ENCODE measurements at regions not wholly inside any gene's neighbourhood (a gene's known extent, or its start where the extent isn't known, plus 50 kb on each side); places are given as distances from the start of the nearest gene placed in this dataset.

DNA sequence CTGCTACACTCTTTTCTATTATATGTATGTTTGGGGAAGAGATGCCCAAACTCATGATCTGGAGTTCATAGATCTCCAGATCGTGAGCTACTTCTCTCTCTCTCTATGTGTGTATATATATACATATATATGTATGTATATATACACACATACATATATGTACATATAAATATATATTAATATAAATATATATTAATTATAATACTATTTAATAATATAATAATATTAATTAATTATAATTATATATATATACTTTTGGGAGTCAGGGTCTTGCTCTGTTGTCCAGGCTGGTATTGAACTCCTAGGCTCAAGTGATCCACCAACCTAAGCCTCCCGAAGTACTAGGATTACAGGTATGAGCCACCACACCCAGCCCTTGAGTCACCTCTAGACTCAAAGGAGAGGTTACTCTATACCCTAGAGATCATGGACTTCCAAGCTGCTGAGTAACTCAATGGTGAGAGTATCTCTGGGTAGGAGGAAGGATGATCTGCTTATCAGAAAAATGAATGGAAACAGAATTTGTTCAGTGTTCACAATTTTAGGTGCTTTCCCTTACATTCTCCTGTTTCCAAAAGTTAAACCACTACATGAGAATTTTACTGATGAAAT lies 463.5 kb upstream of the TRIB2 start:
- TF ChIP-seq, protein P1, sequence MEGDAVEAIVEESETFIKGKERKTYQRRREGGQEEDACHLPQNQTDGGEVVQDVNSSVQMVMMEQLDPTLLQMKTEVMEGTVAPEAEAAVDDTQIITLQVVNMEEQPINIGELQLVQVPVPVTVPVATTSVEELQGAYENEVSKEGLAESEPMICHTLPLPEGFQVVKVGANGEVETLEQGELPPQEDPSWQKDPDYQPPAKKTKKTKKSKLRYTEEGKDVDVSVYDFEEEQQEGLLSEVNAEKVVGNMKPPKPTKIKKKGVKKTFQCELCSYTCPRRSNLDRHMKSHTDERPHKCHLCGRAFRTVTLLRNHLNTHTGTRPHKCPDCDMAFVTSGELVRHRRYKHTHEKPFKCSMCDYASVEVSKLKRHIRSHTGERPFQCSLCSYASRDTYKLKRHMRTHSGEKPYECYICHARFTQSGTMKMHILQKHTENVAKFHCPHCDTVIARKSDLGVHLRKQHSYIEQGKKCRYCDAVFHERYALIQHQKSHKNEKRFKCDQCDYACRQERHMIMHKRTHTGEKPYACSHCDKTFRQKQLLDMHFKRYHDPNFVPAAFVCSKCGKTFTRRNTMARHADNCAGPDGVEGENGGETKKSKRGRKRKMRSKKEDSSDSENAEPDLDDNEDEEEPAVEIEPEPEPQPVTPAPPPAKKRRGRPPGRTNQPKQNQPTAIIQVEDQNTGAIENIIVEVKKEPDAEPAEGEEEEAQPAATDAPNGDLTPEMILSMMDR (IDR thresholded peaks at IDR 0.05; ENCODE audit: insufficient read depth, missing control alignments) = no peak
- FAIRE-seq (no peak), DNase-seq (ENCODE audit: insufficient read length, low spot score) (no peak)

DNA sequence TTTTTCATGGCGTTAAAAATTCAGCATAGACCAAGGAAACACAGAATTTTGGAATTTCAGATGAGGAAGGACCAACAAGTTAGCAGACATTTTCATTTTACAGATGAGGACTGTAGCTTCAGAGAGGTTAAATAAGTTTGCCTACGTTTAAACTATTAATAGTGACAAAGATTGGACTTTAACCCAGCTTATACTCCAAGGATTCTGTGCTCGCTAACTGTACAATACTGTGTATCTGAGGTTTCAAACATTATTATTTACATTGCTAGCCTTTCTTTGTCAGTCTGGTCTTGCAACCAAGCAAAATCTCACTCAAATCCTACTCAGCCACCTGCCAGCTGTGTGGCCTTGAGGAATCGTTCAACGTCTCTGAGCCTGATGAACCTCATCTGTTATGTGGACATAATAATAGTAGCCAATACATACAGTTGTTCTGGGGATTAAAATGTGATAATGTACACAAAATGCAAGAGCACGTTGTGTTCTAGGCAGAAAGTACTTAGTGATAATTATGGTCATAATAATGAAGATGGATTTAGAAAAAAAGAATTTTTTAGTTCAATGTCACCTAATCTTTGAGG lies 462.4 kb upstream of the TRIB2 start:
- TF ChIP-seq, protein P1 (IDR thresholded peaks at IDR 0.05; ENCODE audit: insufficient read depth, missing control alignments) = no peak
- FAIRE-seq = no peak
- DNase-seq (ENCODE audit: insufficient read length, low spot score) = no peak

DNA sequence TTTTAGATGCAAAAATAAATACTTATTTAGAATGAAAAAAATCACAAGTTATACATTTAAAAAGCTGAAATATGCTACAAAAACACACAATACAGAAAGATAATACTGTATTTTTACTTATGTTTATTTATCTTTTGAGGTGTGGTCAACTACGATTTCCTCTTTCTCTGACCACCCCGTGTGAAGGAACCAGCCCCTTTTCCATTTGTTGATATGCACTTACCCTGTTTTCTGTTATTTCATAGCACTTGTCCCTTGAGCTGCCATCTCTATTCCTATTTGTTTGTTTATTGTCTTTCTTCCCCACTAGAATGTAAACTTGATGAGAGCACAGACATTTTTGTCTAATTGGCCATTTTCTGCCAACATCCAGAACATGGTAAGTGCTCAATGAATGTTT lies 460.5 kb upstream of the TRIB2 start:
- no peak for FAIRE-seq
- no peak for DNase-seq (ENCODE audit: insufficient read length, low spot score)
- TF ChIP-seq, protein P1 (IDR thresholded peaks at IDR 0.05; ENCODE audit: insufficient read depth, missing control alignments) = no peak

DNA sequence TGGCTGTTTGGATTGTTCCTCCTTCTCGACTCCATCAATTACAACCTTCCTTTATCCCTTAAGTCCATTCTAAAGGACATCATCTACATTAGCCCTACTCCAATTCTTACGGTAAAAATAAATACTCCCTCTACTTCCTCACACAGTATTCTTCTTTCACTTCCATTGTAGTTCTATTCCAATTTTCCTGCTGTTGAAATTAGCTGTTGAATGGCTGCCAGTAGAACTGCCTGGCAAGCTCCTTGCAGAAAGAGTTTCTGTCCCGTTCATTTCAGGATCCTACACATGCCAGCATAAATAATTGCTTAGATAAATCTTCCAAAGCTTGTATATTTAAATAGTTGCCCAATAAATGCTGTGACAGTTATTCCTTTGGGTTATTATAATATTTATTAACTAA lies 459.3 kb upstream of the TRIB2 start:
- TF ChIP-seq, protein P1 (IDR thresholded peaks at IDR 0.05; ENCODE audit: insufficient read depth, missing control alignments) = no peak
- no peak for DNase-seq (ENCODE audit: insufficient read length, low spot score)
- no peak for FAIRE-seq

DNA sequence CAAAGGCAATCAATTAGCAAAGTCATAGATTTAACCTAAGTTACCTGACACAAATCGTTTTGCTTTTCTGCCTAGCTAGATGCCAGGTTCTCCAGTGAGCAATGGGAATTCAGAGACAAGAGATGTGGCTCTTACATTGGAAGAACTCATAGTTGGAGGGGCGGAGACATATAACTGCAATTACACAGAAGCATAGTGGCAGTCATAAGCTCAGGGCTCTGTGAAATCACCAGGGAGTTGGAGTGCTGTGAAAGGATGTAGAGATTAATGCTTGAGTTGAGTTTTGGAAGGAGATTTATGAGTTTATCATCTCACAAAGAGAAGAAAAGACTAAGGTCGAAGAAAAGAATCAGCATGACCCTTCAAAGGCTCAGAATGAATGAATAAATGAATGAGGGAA lies 457.2 kb upstream of the TRIB2 start:
- TF ChIP-seq, protein P1 (IDR thresholded peaks at IDR 0.05; ENCODE audit: insufficient read depth, missing control alignments) = no peak
- DNase-seq (ENCODE audit: insufficient read length, low spot score) (no peak), FAIRE-seq (no peak)

DNA sequence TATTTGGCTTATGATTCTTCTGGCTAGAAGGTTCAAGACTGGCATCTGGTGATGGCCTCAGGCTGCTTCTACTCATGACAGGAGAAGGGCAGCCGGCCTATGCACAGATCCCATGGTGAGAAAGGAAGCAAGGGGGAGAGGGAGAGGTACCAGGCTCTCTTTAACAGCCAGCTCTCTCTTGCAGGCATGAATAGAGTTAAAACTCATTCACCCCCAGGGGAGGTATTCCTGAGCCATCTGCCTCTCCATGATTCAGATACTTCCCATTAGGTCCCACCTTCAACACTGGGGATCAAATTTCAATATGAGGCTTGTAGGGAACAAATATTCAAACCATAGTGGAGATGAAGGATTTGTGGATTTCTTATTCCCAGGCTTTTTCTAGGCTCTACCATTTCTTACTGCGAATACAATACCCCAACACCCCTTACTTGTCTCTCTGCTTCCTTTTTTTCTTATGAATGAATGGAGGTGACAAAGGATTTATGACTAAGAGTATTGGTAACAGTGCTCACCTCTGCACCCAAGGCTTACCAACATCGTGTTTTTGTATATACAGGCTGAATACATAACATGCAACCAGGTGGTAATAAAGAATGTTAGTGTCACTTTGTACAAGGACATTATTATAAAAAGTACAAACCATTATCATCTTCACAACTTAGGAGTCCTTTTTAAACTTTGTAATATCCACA lies 454.6 kb upstream of the TRIB2 start:
- DNase-seq (ENCODE audit: insufficient read length, low spot score) (no peak), FAIRE-seq (no peak)
- TF ChIP-seq, protein P1 (IDR thresholded peaks at IDR 0.05; ENCODE audit: insufficient read depth, missing control alignments) = no peak
